Activated CD4-positive, CD25-positive, alpha-beta regulatory T cell (primary cell): ENCODE measurements at regions not wholly inside any gene's neighbourhood (a gene's known extent, or its start where the extent isn't known, plus 50 kb on each side); places are given as distances from the start of the nearest gene placed in this dataset.

ENCODE experiments used
- DNase-seq, 4 experiments: peaks; one replicate each; lab custom pipeline; 2025; lab: John Stamatoyannopoulos, UW

DNA sequence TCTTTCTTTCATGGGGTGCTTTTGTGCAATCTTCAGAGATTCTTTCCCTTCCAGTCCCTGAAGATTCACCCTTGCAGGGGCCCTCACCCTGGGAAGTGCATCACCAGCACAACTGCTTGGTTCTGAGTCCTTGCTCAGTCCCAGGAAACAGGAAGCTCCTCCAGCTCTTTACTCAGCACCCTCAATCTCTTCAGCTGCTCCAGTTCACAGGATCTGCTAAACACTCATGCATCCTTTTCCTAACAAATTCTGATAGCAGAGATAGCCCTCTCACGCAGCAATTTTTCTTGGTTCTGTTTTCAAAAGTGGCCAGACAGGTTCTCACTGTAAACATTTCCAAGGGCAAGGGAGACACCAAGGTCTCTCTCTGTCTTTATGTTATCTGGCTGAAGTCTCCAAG, 823.1 kb downstream of the LIG4 start:
- DNase-seq: no peak

DNA sequence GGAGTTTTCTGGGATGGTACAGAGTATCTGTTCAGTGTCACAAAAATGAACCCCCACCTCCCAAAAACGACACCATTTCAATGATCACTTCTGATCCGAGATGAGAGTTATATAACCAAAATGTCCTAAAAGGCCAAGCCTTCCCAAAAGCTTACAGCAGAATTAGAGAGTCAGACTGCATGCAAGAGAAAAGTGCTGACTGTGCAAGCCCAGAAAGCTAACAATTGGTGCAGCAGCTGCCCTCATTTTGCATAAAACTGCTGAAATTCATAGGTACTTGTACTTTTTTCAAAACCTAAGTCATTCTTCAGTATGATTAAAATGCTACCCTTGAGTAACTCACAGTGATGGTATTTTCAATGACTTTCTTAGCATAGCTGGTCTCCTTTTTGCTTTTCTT, 819.6 kb upstream of the ARGLU1 start:
- DNase-seq: no peak

DNA sequence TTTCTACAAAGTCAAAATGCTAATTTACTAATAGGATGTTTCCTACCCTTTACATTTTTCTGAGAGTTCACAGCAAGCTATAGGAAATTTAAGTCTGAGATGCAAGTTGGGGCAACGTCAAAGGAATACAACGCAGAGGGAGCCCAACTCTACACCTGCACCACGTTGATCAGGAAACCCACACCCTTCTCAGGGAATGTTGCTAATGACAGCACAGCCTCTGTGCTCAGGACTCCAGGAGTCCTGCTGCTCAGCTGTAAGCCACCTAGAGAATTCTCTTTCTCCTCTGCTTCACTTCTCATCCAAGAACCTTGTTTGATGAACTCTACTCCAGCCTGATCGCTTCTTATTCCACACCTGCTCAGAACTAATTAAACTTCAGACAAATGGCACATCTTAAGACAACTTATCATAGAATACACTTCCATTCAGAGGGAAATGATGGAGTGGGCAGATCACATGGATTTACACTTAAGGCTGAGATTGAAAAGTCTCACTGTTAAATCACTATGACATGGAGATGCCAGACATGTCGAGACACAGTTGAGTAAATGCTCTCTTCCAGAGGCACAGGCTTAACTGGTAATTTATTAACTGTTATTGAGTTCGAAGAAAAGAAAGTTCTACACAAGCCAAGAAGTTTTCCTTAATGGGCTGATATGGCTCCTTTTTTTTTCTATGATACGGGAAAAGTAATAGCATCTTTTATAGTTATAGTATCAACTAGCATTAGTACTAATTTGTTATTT, 811.6 kb upstream of the ARGLU1 start:
- no peak for DNase-seq

DNA sequence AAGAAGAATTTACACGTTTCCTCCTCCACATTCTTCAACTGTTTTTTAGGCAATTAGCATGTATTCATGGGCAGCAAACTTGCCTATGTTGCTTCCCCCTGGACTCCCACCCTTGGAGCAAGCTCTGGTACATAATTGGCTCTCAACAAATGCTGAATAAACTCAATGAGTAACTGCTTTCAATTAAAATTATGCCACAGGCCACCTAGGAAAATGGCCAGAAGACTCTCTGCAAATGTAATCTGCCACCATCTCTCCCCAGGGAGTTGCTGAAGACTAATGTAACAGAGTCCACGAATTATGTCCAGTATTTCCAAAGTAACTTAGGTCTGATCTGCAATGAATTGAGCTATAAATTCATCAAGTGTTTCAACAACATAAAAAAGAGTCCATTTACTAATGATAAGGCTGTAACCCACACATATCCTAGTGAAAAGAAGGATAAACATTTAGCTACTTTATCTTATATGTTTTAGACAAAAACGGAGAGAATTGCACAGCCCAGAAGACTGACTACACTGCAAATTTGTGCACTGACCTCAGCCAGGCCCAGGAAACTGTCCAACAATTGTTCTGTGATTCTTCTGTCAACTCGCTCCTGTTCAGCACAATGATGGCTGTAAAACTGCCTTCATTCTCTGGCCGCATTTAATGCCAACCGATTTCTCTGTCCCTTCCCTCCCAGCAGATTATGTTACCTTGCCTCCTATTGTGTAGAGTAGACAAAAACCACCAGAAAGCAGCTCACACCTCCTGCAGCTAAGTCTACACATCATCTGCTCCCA, 808.6 kb upstream of the ARGLU1 start:
- no peak for DNase-seq

DNA sequence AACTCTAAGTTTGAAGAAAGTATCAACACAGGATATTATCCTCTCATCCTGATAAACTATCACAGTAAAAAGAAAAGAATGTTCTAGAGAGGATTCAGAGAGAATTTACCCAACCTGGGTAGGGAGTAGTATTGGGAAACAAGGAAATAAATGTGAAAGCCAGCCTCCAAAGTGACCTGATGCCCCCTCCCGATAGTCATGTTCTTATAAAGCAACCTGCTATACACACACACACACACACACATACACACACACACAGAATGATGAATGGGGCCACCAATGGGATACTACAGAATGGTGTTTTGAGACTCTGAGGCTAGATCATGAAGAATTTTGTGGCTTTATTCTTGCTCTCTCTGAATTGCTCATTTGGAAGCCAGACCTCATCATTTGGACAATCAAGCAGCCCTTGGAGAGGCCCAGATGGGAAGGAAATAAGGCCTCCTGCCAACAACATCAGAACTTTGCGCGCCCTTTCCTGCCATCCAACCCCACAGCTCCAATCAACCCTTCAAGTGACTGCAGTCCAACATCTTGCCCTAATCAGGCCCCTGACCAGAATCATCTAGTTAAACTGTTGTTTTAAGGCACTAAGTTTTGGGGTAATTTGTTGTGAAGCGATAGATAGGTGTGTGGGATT, 807.9 kb upstream of the ARGLU1 start:
- DNase-seq: no peak

DNA sequence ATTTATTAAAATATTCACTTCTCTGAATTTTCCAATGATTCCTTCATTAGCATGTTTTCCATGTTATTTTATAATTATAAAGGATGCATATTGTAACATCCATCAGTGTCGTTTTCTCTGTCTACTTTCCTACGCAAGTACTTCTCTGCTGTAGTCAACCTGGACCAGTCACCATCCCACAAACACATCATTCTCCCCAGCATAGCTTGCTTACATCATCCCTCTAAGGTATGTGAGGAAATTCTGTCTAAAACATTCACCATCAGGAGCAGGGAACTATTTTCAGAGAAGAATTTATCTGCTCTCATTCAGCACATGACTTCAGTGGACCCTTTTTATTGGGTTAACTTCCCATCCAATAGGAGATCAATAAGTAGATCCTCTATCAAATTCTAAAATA, 806.1 kb upstream of the ARGLU1 start:
- no peak for DNase-seq

DNA sequence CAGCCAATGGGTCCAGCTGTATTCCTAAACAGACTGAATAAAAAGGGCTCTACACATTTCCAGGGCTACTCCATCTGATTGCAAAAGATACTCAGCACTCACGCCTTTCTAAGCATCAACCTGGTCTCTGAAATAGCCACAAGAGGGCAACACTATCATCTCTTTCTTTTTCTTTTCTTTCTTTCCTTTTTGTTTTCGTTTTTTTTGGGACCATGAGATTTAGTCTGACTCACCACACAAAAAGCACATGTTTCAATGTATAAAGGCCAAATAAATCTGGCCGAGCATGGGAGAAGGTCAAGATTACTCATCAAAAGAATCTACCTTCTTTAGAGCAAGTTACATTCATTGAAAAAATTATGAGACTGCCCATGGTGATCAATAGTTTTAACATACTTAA, 805.6 kb upstream of the ARGLU1 start:
- no peak for DNase-seq

DNA sequence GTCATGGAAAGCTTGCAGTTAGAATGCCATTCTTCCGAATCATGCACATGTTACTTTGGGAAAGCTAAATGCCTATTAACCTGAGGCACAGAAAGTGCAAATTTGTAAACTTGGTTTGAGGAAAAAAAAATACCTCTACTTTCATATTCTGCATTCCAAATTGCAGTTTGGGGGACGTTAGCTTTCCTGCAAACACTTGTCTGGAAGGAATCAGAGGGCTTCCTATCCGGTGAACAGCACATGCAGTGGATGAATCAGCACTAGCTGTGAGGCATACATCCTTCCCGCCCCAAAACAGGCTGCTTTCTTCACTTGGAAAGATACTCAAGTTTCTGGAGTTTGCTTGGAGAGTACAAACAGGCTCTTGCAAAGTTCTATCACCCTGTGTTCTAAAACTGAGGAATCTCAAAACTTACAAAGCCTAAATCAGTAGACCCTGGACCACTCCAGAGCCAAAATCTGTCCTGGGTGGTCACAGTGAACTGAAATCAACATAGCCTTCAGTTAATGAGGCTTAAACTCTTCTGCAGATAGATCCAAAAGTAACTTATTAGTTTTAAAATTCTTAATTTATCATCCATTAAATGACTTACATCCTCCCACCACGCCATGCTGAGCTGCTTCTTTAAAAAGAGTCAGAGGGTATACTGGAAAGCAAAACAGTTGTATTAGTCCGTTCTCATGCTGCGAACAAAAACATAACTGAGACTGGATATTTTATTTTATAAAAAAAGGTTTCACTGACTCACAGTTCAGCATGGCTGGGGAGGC, 802.3 kb upstream of the ARGLU1 start:
- no peak for DNase-seq

DNA sequence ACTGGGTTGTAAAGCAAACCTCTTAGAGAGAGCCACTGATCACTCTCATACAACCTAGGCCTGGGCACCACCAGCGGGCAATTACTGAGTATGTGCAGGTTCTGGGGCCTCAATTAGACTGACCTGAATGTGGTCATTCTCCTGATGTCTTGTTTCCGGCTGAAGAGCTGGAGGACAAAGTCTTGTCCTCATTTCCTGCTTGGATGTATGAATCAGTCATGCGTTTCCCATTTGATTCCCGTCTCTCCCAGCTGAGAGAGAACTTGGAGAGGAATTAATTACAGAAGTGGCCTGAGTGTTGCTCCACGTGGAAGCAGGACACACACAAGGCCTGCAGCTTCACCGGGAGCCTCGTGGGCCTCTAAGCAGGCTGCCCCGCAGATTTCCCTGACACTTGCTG, 799.3 kb upstream of the ARGLU1 start:
- DNase-seq: no peak

DNA sequence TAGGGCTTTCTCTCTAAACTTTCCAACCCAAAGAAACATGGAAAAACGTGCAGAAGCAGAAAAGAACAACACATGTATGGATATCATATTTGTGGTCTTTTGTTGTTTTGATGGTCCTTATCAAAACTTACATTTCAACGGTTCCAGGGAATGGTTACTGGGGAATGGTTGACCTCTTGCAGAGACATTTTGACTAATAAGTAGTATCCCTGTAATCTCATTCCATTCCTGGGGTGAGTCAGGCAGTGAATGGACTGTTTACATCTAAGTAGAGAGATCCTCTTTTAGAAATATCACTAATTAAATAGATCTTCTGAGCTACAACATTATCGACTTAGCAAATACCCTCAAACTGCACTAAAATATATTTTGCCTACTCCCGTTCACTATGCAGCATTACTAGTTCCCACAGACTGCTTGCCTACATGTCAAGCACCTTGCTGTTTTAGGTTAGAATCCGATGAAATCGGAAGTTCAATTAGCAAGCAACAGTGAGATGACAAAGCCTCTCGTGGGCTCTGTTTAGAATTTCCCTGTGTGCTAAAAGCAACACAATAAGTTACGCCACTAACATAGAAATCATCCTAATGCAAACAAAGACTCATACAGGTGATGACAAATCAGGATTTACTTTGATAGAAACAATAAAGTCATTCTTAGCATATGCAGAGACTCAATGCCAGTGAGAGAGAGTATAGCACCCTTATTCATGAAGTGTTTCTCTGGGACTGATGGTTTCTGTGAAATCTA, 797.7 kb upstream of the ARGLU1 start:
- DNase-seq: no peak

DNA sequence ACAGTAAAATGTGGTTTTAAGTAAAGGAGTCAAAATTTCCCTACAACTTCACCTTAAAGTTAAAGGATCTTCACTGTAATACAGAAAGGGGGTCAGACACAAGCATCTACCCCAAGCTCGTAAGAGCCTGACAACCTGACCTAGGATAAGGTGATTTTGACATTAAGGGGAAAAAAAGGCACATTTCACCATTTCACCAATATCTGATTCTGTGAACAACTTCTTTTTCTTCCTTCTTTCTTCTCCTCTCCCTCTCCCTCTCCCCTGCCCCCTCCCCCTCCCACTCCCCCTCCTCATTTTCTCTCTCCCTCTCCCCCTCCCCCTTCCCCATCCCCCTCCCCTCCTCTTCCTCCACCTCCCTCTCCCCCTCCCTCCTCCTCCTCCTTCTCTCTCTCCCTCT, 796.7 kb upstream of the ARGLU1 start:
- DNase-seq: no peak

DNA sequence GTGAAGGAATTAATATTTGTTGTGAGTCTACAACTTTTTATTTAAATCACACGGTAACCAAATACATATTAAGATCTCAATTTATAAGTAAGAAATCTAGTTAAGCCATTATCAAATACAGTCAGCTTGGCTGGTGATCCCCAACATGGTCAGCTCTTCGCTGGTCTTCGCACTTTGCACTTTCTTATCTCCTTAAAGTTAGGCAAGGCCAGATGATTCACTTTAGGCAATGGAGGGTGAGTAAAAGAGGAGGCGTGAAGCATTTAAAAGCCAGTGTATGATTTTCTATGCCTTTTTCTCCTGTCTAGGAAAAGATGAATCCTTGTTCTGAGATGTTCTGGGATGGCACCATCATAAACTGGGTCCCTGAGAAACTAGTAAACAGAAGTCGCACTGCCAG, 793.7 kb upstream of the ARGLU1 start:
- no peak for DNase-seq

DNA sequence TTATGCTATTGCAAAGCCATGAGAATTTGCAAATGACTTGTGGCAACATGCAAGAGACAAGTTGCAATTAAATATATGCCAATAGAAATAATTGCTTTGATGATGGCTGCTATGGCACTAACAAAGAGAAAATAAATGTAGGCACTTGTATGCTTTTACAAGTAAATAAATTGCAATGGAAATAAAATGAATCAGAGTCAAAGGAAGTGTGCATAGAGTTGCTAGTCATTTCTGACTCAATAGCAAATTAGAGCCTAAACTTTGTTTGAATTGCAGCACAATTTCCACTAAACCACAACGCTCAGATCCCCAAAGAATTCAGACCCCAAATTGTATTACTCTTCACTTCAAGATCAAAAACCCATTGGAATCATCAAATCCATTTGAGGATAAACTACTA, 792.1 kb upstream of the ARGLU1 start:
- DNase-seq: no peak

DNA sequence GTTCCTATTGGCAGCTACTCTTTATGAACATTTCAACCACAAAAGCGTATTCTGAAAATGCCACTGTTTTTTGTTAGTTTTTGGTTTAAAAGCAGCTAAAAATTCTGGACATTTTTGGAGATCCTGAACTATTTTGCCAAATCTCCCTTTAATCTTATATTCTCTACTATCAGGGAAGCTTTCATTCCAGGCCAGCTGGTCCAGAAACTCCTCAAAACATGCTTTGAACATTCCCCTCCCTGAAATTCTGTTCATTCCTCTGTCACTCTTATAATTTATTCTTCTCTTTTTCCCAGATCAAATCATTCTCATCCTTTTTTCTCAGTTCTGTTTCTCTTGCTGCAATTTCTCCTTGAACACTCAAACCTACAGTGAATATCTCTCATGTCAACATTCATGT, 790.9 kb upstream of the ARGLU1 start:
- DNase-seq: no peak

DNA sequence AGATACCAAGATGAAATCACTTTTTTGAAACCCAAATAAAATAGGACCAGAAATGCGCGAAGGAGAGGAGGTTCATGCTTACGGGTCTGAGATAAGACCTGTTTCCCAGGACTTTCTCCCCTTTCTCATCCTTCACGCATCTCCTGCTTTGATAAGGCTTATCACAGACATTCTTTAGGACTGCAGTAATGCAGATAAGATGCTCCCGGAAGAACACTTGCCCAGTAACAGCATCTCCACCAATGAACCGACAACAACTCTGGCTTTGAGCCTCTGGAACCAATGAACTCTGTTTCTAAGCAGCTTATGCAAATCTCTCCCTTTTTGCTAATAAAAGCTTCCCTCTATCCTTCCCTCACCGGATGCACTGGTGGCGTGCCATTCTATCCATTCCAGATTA, 783.4 kb upstream of the ARGLU1 start:
- no peak for DNase-seq

DNA sequence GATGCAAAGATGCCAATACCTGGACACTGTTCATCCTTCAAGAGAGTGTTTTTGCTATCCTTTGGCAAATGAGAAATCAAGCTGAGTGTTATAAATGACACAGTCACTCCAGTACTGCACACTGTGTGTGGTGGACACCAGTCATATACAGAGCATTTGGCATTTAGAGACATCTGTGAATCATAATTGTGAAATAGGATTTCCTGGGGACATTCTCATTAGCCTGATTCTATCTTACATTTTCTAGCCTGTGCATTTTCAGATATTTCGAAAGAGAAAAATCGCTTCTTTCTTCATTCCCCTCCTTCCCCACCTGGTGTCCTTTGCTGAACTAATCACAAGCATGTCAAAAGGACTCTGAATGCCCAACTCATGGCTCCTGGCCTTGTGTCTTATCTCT, 781.0 kb upstream of the ARGLU1 start:
- DNase-seq: no peak

DNA sequence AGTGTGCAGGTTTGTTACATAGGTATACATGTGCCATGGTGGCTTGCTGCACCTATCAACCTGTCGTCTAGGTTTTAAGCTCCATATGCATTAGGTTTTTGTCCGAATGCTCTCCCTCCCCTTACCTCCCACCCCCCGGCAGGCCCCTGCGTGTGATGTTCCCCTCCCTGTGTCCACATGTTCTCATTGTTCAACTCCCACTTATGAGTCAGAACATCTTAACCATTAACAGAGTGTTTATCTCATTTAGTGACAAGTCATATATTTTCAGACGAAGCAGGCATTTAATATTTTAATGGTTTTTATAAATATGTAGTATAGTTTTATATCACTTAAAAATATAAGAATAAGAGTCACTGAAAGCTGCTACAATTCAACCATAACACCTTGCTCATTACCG, 780.5 kb upstream of the ARGLU1 start:
- DNase-seq: no peak

DNA sequence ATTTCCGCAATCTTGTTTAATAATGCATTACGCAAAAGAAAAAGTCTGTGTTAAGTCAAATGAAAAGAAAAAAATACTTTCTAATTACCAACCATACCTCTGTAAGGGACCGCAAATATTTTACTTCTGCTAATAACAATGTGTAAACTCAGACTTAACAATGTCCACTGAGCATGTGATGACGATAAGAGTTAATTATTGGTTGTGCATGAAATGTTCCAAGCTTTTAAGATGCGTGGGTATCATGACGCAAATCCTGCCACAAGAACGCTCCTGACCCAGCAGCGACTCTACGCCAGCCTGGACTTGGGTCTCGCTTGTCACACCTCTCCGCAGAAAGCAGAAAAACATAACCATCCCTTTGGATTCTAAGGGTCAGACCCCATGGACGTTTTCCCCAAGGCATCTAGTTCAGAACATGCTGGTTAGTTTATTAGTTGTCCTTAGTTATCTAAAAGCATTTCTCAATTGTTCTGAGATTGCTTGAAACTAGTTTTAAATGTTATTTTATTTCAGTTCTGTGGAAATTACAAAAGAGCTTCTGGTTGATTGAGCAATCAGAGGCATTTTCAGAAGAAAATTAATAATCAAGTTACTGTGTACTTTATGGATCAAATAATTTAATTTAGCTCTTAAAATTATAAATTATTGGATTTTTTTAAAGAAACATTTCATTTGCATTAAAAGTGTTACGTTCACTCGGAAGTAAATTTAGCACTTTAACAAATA, 779.9 kb upstream of the ARGLU1 start:
- DNase-seq: no peak

DNA sequence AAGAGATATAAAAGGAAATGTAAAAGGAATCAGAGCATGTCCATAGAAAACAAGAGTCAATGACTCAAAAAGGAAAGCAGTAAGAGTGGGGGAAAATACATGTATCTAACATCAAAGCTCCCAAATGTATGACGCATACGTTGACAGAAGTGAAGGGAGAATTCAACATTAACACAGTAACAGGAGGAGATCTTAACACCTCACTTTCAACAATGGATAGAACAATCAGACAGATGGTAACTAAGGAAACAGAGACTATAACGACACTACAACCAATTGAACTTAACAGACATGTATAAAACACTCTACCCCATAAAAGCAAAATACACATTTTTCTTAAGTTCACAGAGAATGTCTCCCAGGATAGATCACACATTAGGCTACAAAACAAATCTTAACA, 774.8 kb upstream of the ARGLU1 start:
- no peak for DNase-seq

DNA sequence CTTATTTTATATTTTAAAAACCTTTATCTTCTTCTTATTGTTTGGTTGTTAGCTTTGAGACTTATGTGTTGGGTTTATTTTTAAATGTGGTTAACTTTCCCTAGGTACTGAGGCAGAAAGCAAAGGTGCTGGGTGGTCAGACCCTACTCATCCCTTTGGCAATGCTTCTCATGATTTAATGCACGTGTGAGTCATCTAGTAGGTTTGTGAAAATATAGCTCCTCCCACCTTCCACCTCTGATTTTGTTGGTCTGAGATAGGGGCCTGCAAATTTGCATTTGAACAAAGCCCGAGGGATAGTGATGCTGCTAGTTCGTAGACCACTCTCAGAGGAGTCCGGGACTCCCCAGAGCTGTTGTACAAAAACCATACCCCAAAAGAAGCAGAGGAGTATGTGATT, 771.3 kb upstream of the ARGLU1 start:
- DNase-seq: no peak

DNA sequence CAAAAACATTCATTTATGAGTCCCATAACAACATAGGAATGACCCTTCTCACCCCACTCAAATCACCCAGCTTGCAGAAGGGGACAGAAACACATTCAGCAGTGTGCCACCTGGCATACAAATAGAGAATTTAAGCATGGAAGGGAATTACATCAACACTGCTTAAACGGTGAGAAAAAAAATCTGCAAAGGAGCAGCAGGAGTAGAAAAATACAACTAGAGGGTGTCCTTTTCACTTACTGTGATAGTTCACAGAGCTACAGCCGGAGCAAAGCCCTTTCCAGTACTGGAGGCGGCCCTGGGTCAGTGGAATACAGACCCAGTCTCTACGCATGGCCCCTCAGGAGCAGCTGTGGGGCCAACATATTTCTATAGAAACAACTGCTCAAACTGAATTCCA, 764.3 kb upstream of the ARGLU1 start:
- DNase-seq: no peak
